A549 (cell line): ENCODE measurements at regions not wholly inside any gene's neighbourhood (a gene's known extent, or its start where the extent isn't known, plus 50 kb on each side); places are given as distances from the start of the nearest gene placed in this dataset.

ENCODE experiments used
- ATAC-seq, 2 experiments: fragments of 200-7000 bp in 1 of 2; fragments of >200 bp in 1 of 2; cut with Nextera tagmentation in 1 of 2; cut with Tn5 transposase in 1 of 2; 3 replicates each; pipeline versions ENCODE4 v1.8.0 to v1.9.1; 2018 to 2020; ENCODE audit warnings: mild to moderate bottlenecking in 1 of 2, moderate library complexity in 1 of 2
- CTCF ChIA-PET: fragments of 300-600 bp; sonication (Branson Sonifier 250); formaldehyde crosslinking; extraction: SDS; loops from one replicate; lab custom pipeline; 2021; ENCODE audit warnings: antibody characterized with exemption, inconsistent platforms; lab: Yijun Ruan, JAX
- POLR2A ChIA-PET: fragments of 350-600 bp; formaldehyde crosslinking; extraction: SDS; loops from one replicate; lab custom pipeline; 2021; ENCODE audit warnings: antibody characterized with exemption, inconsistent platforms; lab: Yijun Ruan, JAX
- DNase-seq, 2 experiments: peaks; one replicate each; pipeline versions ENCODE4 v3.0.0 to v3.0.0-alpha.2; 2011 to 2016; ENCODE audit warnings: low read depth in 1 of 2, low spot score in 1 of 2
- FAIRE-seq: peaks from 2 replicates; lab custom pipeline; 2011; peaks lifted over from hg19 to GRCh38; lab: Jason Lieb, UNC
- H3K27ac ChIP-seq, 2 experiments: fragments of >200 bp; sonication (Bioruptor Twin); formaldehyde crosslinking; 3 replicates each; pipeline ENCODE4 v1.5.1; 2016 to 2017
- H3K4me1 ChIP-seq: fragments of >200 bp; sonication (Bioruptor Twin); formaldehyde crosslinking; 3 replicates; pipeline ENCODE4 v1.6.1; 2016
- H3K4me2 ChIP-seq: fragments of >200 bp; sonication (Bioruptor Twin); formaldehyde crosslinking; 3 replicates; pipeline ENCODE4 v1.6.1; 2016
- H3K4me3 ChIP-seq: fragments of >200 bp; sonication (Bioruptor Twin); formaldehyde crosslinking; 3 replicates; pipeline ENCODE4 v1.5.1; 2016
- H3K9me3 ChIP-seq: fragments of >200 bp; sonication (Bioruptor Twin); formaldehyde crosslinking; 3 replicates; pipeline ENCODE4 v1.6.1; 2016
- ATOH8 ChIP-seq: fragments of 250-450 bp; sonication (Bioruptor Pico); IDR thresholded peaks from 2 replicates; pipeline ENCODE4 v1.5.0; 2020; ENCODE audit warnings: low read depth, mild to moderate bottlenecking, moderate library complexity
- BCL3 ChIP-seq: fragments of >200 bp; sonication (Bioruptor Twin); formaldehyde crosslinking; IDR thresholded peaks from 3 replicates; pipeline ENCODE4 v1.6.1; 2016
- BHLHE40 ChIP-seq: IDR thresholded peaks from 2 replicates; pipeline ENCODE4 v1.6.1; 2012; ENCODE audit warnings: low read depth, low read length, inconsistent platforms
- CEBPB ChIP-seq, 2 experiments: fragments of >200 bp in 1 of 2; sonication (Bioruptor Twin) in 1 of 2; formaldehyde crosslinking in 1 of 2; IDR thresholded peaks; 2 replicates each; pipeline ENCODE4 v1.6.1; 2012 to 2016
- ELK1 ChIP-seq: fragments of 150-350 bp; IDR thresholded peaks from 2 replicates; pipeline ENCODE4 v1.6.1; 2014; ENCODE audit warnings: low read depth, mild to moderate bottlenecking, low read length
- FOXS1 ChIP-seq: fragments of 250-450 bp; sonication (Bioruptor Pico); IDR thresholded peaks from 2 replicates; pipeline ENCODE4 v1.5.0; 2020; ENCODE audit warnings: mild to moderate bottlenecking, moderate library complexity
- GATA3 ChIP-seq: IDR thresholded peaks from 2 replicates; pipeline ENCODE4 v1.6.1; 2012; ENCODE audit warnings: borderline replicate concordance
- HEYL ChIP-seq: fragments of 250-450 bp; sonication (Bioruptor Pico); IDR thresholded peaks from 2 replicates; pipeline ENCODE4 v1.8.0; 2021; ENCODE audit warnings: mild to moderate bottlenecking, moderate library complexity
- KDM1A ChIP-seq: fragments of 200-600 bp; sonication (generic); IDR thresholded peaks from 2 replicates; pipeline ENCODE4 v1.6.1; 2016; ENCODE audit warnings: low read depth, mild to moderate bottlenecking
- MAX ChIP-seq: IDR thresholded peaks from 2 replicates; pipeline ENCODE4 v1.6.1; 2012
- MAZ ChIP-seq: fragments of 150-350 bp; IDR thresholded peaks from 2 replicates; pipeline ENCODE4 v1.6.1; 2014; ENCODE audit warnings: antibody characterized with exemption, low read depth, low read length, borderline replicate concordance
- NPAS2 ChIP-seq: fragments of 250-450 bp; sonication (Bioruptor Pico); IDR thresholded peaks from 2 replicates; pipeline ENCODE4 v1.8.0; 2022; ENCODE audit warnings: mild to moderate bottlenecking, moderate library complexity, borderline replicate concordance
- PBX3 ChIP-seq: IDR thresholded peaks from 2 replicates; pipeline ENCODE4 v1.6.1; 2012
- POLR2A ChIP-seq: IDR thresholded peaks from 2 replicates; pipeline ENCODE4 v1.6.1; 2012; ENCODE audit warnings: mild to moderate bottlenecking, low read length
- RAD21 ChIP-seq, 2 experiments: fragments of >200 bp in 1 of 2; sonication (Bioruptor Twin) in 1 of 2; formaldehyde crosslinking in 1 of 2; IDR thresholded peaks in 1 of 2; conservative IDR thresholded peaks in 1 of 2; 2 replicates in 1 of 2; 3 replicates in 1 of 2; pipeline ENCODE4 v1.6.1; 2012 to 2018; ENCODE audit warnings: inconsistent platforms in 1 of 2
- REST ChIP-seq: fragments of 200-600 bp; sonication (generic); IDR thresholded peaks from 2 replicates; pipeline ENCODE4 v1.6.1; 2016; ENCODE audit warnings: antibody characterized with exemption, mild to moderate bottlenecking, moderate library complexity
- TFCP2L1 ChIP-seq: fragments of 250-450 bp; sonication (Bioruptor Pico); IDR thresholded peaks from 2 replicates; pipeline ENCODE4 v1.5.0; 2021; ENCODE audit warnings: mild to moderate bottlenecking
- TP53 ChIP-seq: fragments of 250-450 bp; sonication (Bioruptor Pico); IDR thresholded peaks from 2 replicates; pipeline ENCODE4 v1.5.0; 2021; ENCODE audit warnings: mild to moderate bottlenecking, moderate library complexity
- USF2 ChIP-seq: fragments of 450-650 bp; IDR thresholded peaks from 2 replicates; pipeline ENCODE4 v1.6.1; 2014; ENCODE audit warnings: antibody characterized with exemption
- ZFP36 ChIP-seq: fragments of 450-650 bp; IDR thresholded peaks from 2 replicates; pipeline ENCODE4 v1.6.1; 2014; ENCODE audit warnings: borderline replicate concordance; ENCODE audit not compliant: partially characterized antibody
- WGBS: methylation state at CpG from one replicate; pipeline ENCODE4 v1.1.6; 2017; ENCODE audit errors: missing lambda C conversion rate; 5-methylcytosine and 5-hydroxymethylcytosine counted together

GRCh38 chr17:56074361-56074890 lies 78.8 kb upstream of the ANKFN1 start:
- ChIA-PET CTCF (no interaction called here), POLR2A (no interaction called here)
- 0 out of 3 replicates have a peak, but pooled peaks cover 4% of the 10 kb centered on the region for H3K9me3 ChIP-seq
- TF ChIP-seq ATOH8 (CRISPR knock-in tag) (no peak), POLR2A (no peak), NPAS2 (CRISPR knock-in tag) (no peak), GATA3 (no peak), ZFP36 (no peak), PBX3 (no peak), MAZ (no peak), FOXS1 (CRISPR knock-in tag) (no peak), HEYL (CRISPR knock-in tag) (no peak), MAX (no peak), CEBPB (IDR thresholded peaks at IDR 0.05) (no peak), BCL3 (no peak), RAD21 (conservative IDR thresholded peaks at IDR 0.05 in 1 of 2, IDR thresholded peaks at IDR 0.05 in 1 of 2) (no peak), USF2 (no peak), TP53 (CRISPR knock-in tag) (no peak), BHLHE40 (no peak)
- H3K4me3 ChIP-seq: no peak overlapping the region
- ATAC-seq: no peak
- FAIRE-seq: no peak
- no peaks in the 10 kb centered on the region for H3K4me1 ChIP-seq
- no peak overlapping the region for H3K27ac ChIP-seq
- no peak for DNase-seq
- H3K4me2 ChIP-seq: no peak overlapping the region
- WGBS: 14% methylated on average over 6 of the region's 6 CpGs

- H3K4me3 ChIP-seq: no peak overlapping the region
- ChIA-PET CTCF (no interaction called here), POLR2A (no interaction called here)
- H3K4me1 ChIP-seq: no peaks in the 10 kb centered on the region
- ATAC-seq (no peak), DNase-seq (no peak), FAIRE-seq (no peak)
- no peak overlapping the region for H3K27ac ChIP-seq
- H3K9me3 ChIP-seq: 0 out of 3 replicates have a peak, but pooled peaks cover 4% of the 10 kb centered on the region
- no peak overlapping the region for H3K4me2 ChIP-seq
- TF ChIP-seq REST (peak; percentile 57; the same call in 1 of the 2 replicates), KDM1A (no peak), TFCP2L1 (CRISPR knock-in tag) (no peak), ELK1 (no peak)
Measured at GRCh38 chr17:56076980-56077379, 76.3 kb upstream of the ANKFN1 start.
